D721Med (cell line): ENCODE measurements at regions not wholly inside any gene's neighbourhood (a gene's known extent, or its start where the extent isn't known, plus 50 kb on each side); places are given as distances from the start of the nearest gene placed in this dataset.

Source experiments
- DNase-seq: peaks from one replicate; pipeline ENCODE4 v3.0.0; 2011; ENCODE audit warnings: low spot score; ENCODE audit not compliant: insufficient read length
- FAIRE-seq: peaks from 2 replicates; lab custom pipeline; 2011; peaks lifted over from hg19 to GRCh38; lab: Jason Lieb, UNC
- TF ChIP-seq, protein P1 (sequence below): IDR thresholded peaks from 2 replicates; pipeline ENCODE4 v1.5.1; 2012; ENCODE audit warnings: mild to moderate bottlenecking, control low read depth; ENCODE audit not compliant: insufficient read depth; ENCODE audit errors: missing control alignments

DNA sequence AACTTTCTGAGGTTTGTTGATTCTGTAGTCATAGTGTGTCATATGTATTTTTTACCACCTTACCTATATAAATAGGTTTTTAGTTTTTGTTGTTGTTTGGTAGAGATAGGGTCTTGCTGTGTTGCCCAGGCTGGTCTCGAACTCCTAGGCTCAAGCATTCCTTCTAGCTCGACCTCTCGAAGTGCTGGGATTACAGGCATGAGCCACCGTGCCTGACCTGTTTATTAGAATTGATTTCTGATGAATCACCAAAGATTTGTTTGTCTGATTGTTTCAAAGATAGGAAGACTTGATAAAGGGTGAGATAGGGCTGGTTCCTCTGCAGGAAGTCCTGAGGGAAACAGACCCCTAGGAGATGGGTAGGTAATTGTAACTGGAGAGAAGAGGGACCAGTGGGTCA, 481.6 kb downstream of the PCNX1 start:
- DNase-seq, result no peak
- FAIRE-seq, result no peak
- TF ChIP-seq, protein P1, sequence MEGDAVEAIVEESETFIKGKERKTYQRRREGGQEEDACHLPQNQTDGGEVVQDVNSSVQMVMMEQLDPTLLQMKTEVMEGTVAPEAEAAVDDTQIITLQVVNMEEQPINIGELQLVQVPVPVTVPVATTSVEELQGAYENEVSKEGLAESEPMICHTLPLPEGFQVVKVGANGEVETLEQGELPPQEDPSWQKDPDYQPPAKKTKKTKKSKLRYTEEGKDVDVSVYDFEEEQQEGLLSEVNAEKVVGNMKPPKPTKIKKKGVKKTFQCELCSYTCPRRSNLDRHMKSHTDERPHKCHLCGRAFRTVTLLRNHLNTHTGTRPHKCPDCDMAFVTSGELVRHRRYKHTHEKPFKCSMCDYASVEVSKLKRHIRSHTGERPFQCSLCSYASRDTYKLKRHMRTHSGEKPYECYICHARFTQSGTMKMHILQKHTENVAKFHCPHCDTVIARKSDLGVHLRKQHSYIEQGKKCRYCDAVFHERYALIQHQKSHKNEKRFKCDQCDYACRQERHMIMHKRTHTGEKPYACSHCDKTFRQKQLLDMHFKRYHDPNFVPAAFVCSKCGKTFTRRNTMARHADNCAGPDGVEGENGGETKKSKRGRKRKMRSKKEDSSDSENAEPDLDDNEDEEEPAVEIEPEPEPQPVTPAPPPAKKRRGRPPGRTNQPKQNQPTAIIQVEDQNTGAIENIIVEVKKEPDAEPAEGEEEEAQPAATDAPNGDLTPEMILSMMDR, result no peak

DNA sequence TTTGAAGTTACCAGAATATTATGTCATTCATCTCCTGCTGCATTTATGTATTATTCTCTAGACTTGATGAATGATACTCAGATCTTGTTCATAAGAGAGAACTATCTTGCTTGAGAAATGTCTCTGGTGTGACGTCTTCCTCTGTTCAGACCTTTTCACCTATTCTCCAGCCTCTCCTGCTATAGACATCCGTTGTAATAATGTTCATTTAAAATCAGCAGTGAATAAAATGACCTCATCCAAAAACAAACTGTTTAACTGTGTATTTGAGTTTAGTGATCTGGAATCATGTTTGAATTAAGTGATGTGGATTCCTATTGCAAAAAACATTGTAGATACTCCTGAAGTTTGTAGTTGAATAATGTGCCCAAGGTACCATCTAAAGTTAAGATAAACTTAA, 487.1 kb downstream of the PCNX1 start:
- FAIRE-seq, result no peak

GRCh38 chr14:71395151-71395604, 487.9 kb downstream of the PCNX1 start:
- FAIRE-seq, result no peak
- TF ChIP-seq, protein P1, result no peak

More for the DNA sequence above, 487.1 kb downstream of the PCNX1 start:
- TF ChIP-seq, protein P1, result no peak
- no peak for DNase-seq

DNA sequence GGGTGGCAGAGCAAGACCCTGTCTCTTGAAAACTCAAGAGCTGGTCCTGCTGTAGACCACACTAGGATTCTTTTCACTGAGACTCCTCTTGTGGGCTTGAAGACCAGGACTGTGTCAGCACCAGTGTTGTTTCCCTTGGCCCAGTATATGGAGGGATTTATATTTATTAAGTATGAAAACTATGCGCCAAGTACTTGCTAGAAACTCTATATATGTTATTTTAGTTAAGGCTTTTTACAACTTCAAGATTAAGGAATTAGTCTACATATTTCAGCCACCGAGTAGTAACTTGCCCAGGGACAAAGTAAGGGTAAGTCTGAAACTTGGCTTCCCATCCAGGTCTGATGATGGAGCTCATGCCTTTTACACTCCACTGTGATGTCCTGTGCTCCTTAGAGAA, 488.4 kb downstream of the PCNX1 start:
- no peak for FAIRE-seq
- TF ChIP-seq, protein P1, result no peak
- no peak for DNase-seq

More at GRCh38 chr14:71395151-71395604, 487.9 kb downstream of the PCNX1 start:
- DNase-seq, result no peak

GRCh38 chr14:71396050-71396677, 488.9 kb downstream of the PCNX1 start:
- TF ChIP-seq, protein P1, result no peak
- DNase-seq (no peak), FAIRE-seq (no peak)

- DNase-seq (no peak), FAIRE-seq (no peak)
- TF ChIP-seq, protein P1, result no peak
Observed at GRCh38 chr14:71397371-71397770, 490.1 kb downstream of the PCNX1 start.

DNA sequence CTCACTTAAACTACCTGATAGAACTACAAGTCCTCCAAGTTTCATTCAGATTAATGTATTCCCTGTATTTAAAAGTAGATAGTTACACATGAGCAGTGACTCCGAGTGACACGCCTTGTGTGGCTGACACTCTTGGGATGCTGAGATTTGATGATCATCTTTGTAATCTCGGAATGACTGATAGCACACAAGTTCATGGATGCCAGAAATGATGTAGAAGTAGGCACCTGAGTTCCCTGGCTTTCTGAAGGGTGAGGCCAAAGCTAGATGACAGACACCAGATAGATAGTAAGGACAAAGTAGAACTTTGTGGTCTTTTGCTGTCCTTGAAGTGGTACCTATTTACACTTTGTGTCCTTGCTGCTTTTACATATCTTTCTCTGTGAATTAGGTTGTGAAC, 491.2 kb downstream of the PCNX1 start:
- no peak for FAIRE-seq
- TF ChIP-seq, protein P1, result no peak
- DNase-seq, result no peak
